Neural cell (in vitro differentiated cells): ENCODE measurements at regions not wholly inside any gene's neighbourhood (a gene's known extent, or its start where the extent isn't known, plus 50 kb on each side); places are given as distances from the start of the nearest gene placed in this dataset.

Source experiments
- CTCF ChIP-seq: fragments of 450-650 bp; IDR thresholded peaks from 2 replicates; pipeline ENCODE4 v1.5.1; 2014; ENCODE audit warnings: antibody characterized with exemption, mild to moderate bottlenecking, moderate library complexity; ENCODE audit not compliant: poor library complexity, severe bottlenecking
- EP300 ChIP-seq: fragments of 450-650 bp; conservative IDR thresholded peaks from 2 replicates; pipeline ENCODE4 v1.6.1; 2014; ENCODE audit warnings: antibody characterized with exemption, mild to moderate bottlenecking, moderate library complexity; ENCODE audit not compliant: poor library complexity, severe bottlenecking
- RAD21 ChIP-seq: fragments of 450-650 bp; conservative IDR thresholded peaks from 2 replicates; pipeline ENCODE4 v1.6.1; 2014; ENCODE audit warnings: antibody characterized with exemption, mild to moderate bottlenecking, moderate library complexity
- TAF1 ChIP-seq: IDR thresholded peaks from 2 replicates; pipeline ENCODE4 v1.6.1; 2012; ENCODE audit warnings: low read depth

DNA sequence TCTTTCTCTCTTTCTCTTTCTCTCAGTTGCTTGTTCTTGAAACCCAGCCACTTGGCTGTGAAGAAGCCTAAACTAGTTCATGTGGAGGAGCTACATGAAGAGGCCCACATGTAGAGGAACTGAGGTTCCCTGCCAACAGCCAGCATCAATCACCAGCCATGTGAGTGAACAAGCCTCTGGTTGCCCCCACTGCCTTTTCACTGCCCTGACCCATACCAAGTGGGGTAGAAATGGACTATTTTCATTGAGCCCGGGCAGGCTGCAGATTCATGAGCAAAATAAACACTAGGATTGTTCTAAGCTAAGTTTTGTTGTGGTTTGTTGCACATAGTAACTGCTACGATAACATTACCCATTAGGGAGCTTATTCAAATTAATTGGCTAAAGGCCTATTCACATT lies 78.7 kb upstream of the FAM216B start:
- TF ChIP-seq CTCF, result no peak
- TF ChIP-seq EP300, result no peak
- no peak for TF ChIP-seq TAF1
- no peak for TF ChIP-seq RAD21
